ENCODE measurements at regions not wholly inside any gene's neighbourhood (a gene's known extent, or its start where the extent isn't known, plus 50 kb on each side); places are given as distances from the start of the nearest gene placed in this dataset.

DNA sequence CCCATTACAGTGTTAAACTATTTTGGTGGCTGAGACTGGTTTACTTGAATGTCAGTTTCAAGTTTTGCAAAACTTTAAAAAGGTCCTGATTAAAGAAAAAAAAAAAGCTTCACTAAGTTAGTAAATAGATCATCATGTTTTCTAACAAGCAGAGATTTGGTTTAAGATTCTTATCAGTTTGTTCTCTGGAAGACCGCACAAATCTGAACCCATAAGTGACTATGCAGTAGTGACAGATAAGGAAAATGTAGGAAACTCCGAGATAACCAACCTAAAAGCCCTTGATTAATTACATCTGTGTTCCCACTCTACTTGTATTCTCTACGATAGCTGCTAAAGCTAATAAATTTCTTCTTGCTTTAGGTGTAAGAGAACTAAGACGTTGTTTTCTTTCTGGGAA is 1799.8 kb upstream of the ADGRL3 start:
- CTCF ChIA-PET = interaction anchor here (0.6 kb wide), 2 partner anchors 516 to 711 kb away, joined by 3 read pairs; no protein-coding TSS in a partner anchor

DNA sequence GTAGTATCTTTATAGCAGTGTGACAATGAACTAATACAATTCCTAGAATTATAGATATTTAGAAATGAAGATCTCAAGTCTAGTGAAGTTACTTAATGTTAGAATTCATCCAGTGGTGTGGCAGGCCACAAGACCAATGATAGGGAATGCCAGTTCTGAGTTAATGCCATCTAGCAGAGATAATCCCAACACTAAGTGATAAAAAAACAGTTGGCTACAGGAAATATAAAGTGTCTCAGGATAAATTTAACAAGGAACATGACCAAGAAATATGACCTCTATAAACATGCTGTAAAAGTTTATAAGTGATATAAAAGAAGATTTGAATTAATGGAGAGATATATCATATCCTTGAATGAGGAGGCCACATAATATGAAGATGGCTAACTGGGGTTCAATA is 1790.5 kb upstream of the ADGRL3 start:
- POLR2A ChIA-PET (ENCODE audit: low non-redundant PET) = no interaction called here
- DNase-seq (ENCODE audit: low spot score) = no peak
- CTCF ChIA-PET = no interaction called here
- TF ChIP-seq, protein P1, sequence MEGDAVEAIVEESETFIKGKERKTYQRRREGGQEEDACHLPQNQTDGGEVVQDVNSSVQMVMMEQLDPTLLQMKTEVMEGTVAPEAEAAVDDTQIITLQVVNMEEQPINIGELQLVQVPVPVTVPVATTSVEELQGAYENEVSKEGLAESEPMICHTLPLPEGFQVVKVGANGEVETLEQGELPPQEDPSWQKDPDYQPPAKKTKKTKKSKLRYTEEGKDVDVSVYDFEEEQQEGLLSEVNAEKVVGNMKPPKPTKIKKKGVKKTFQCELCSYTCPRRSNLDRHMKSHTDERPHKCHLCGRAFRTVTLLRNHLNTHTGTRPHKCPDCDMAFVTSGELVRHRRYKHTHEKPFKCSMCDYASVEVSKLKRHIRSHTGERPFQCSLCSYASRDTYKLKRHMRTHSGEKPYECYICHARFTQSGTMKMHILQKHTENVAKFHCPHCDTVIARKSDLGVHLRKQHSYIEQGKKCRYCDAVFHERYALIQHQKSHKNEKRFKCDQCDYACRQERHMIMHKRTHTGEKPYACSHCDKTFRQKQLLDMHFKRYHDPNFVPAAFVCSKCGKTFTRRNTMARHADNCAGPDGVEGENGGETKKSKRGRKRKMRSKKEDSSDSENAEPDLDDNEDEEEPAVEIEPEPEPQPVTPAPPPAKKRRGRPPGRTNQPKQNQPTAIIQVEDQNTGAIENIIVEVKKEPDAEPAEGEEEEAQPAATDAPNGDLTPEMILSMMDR (conservative IDR thresholded peaks at IDR 0.05; ENCODE audit: low read depth) = no peak
- H3K27ac ChIP-seq = no peak overlapping the region

More for the DNA sequence above, 1799.8 kb upstream of the ADGRL3 start:
- no peak for DNase-seq (ENCODE audit: low spot score)
- TF ChIP-seq, protein P1 (conservative IDR thresholded peaks at IDR 0.05; ENCODE audit: low read depth) = no peak
- no peak overlapping the region for H3K27ac ChIP-seq
- POLR2A ChIA-PET (ENCODE audit: low non-redundant PET) = no interaction called here

DNA sequence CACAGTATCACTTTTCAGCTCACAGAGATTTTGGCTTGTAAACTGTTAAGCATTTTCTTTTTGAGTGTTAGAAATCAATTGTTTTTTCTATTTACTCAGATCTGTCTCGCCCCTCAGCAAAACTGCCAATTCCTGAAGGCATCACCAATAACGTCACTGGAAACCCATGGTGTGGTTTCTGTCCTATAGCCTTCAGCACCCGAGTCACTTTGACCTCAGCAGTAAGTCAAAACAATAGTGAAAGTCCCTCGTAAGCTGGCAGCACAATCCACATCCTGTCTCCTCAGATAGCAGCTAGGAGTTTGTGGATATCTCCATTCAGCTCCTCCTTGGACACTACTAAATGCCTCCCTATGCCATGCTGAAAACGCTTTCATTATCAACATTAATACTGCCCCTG is 1787.4 kb upstream of the ADGRL3 start:
- no peak for DNase-seq (ENCODE audit: low spot score)
- H3K27ac ChIP-seq = no peak overlapping the region
- CTCF ChIA-PET = interaction anchor here (0.7 kb wide), 1 partner anchor 39 kb away, joined by 4 read pairs; no protein-coding TSS in a partner anchor
- POLR2A ChIA-PET (ENCODE audit: low non-redundant PET) = no interaction called here
- TF ChIP-seq, protein P1 (conservative IDR thresholded peaks at IDR 0.05; ENCODE audit: low read depth) = no peak

DNA sequence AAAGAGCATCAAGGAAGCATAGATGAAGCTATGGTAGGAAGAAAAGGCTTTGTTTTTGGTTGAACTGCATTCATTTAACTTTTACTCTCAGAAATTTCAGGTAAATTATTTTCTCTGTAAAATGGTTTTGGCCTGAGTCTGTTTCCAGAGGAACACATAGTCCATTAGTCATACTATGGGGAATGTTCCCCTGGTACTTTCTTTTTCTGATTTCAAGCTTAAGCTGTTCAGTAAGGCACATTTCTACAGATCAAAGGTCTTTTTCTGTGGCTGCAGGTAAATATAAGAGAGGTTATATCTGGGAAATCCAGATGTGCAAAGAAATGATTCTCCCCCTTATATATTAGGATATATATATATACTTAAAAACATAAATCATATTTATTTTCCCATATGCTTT is 1744.4 kb upstream of the ADGRL3 start:
- POLR2A ChIA-PET (ENCODE audit: low non-redundant PET) = no interaction called here
- no peak overlapping the region for H3K27ac ChIP-seq
- TF ChIP-seq, protein P1 (conservative IDR thresholded peaks at IDR 0.05; ENCODE audit: low read depth) = no peak
- DNase-seq (ENCODE audit: low spot score) = peak; percentile 2
- CTCF ChIA-PET = no interaction called here

DNA sequence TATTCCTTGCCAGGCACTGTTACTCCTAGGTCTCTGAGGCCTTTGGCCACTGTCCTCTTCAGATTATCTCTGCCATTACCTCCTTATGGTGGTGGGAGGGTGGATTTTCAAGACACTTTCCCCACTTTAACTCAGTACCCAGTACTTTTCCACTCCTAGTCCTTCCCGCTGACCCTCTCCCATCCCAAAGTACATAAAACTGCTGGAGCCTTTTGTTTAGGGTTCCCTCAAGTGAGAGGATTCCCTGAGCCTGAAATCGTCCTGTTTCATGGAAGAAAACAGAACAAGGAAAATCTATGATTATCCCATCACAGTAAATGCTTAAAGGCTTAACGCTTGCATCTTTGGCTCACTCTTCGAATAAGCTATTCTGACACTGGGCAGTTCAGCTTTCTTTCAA is 1742.5 kb upstream of the ADGRL3 start:
- TF ChIP-seq, protein P1 (conservative IDR thresholded peaks at IDR 0.05; ENCODE audit: low read depth) = no peak
- H3K27ac ChIP-seq = no peak overlapping the region
- ChIA-PET CTCF (no interaction called here), POLR2A (ENCODE audit: low non-redundant PET) (no interaction called here)
- DNase-seq (ENCODE audit: low spot score) = no peak

DNA sequence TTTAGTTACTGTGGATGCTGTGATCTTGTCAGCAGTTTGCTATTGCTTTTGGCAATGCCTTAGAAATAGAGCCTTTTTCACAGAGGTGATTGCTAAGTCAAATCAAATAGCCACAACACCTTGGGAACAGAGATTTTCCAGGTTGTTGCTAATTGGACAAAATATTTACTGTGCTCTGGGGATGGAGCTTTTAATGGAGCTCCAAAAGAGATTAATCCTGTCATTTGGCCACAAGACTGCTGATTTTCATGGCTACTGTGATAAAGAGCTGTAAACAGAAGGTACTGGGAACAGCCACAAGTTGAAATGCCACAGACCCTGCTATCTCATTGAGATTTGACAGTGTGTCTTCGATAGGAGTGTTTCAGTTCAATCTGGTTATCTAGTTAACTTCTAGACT is 1715.2 kb upstream of the ADGRL3 start:
- DNase-seq (ENCODE audit: low spot score) = no peak
- CTCF ChIA-PET = interaction anchor here (0.8 kb wide), 1 partner anchor 25 kb away, joined by 4 read pairs; no protein-coding TSS in a partner anchor
- POLR2A ChIA-PET (ENCODE audit: low non-redundant PET) = no interaction called here
- TF ChIP-seq, protein P1 (conservative IDR thresholded peaks at IDR 0.05; ENCODE audit: low read depth) = no peak
- H3K27ac ChIP-seq = no peak overlapping the region

DNA sequence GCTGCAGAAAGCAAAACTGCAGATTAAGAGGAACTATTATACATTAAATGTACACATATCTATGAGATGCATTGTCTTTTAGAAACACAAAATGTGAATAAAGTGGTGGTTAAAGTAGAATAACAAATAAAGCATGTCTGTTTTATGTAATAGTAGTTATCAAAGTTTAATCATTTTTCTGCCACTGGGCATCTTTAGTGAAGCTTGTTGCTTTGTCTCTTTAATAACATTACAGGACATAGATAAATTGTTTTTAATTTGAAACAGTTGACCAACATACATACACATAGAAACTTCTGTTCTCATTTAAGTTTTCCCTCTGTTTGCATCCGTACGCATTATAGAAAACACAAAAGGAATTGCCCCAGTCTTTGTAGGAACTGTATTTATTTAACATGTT is 1700.0 kb upstream of the ADGRL3 start:
- H3K27ac ChIP-seq = no peak overlapping the region
- POLR2A ChIA-PET (ENCODE audit: low non-redundant PET) = no interaction called here
- CTCF ChIA-PET = interaction anchor here (1.2 kb wide), 1 partner anchor 701 kb away, joined by 3 read pairs; no protein-coding TSS in a partner anchor
- TF ChIP-seq, protein P1 (conservative IDR thresholded peaks at IDR 0.05; ENCODE audit: low read depth) = no peak
- no peak for DNase-seq (ENCODE audit: low spot score)

Data from RWPE1 (cell line).